A204.1 (cell line): ENCODE measurements at regions not wholly inside any gene's neighbourhood (a gene's known extent, or its start where the extent isn't known, plus 50 kb on each side); places are given as distances from the start of the nearest gene placed in this dataset.
"Not testable (repeated sequence)": the region's sequence is repeated elsewhere in the genome, so short reads cannot be mapped to it uniquely, and the experiment has no call there.

Source experiments
- FAIRE-seq: peaks from 2 replicates; lab custom pipeline; 2012; peaks lifted over from hg19 to GRCh38; lab: Jason Lieb, UNC

GRCh38 chr2:147006736-147007141 is 838.1 kb upstream of the ACVR2A start:
- FAIRE-seq, result no peak

GRCh38 chr2:147003081-147003480 is 841.7 kb upstream of the ACVR2A start:
- no peak for FAIRE-seq

DNA sequence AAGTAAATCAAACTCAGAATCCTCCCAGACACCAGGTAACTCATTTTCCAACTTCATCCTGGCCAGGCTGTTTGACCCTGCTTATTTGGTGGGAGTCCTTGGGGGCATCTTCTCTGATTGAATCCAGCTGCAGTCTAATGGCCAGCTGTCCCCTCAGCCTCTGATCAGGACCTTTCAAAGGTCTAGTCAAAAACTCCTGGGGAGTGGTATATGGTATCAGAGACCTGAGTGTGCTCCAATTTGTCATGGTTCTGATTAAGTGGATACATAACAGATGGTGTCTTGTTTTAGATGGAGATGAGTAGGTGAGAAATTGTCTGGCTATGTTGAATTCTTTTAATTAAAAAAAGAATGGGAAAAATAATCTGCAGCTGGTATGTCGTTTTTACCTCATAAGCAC is 842.6 kb upstream of the ACVR2A start:
- no peak for FAIRE-seq

- FAIRE-seq, result no peak
Measured at GRCh38 chr2:147001061-147001460, 843.8 kb upstream of the ACVR2A start.

GRCh38 chr2:147000151-147000550 is 844.7 kb upstream of the ACVR2A start:
- not testable (repeated sequence) for FAIRE-seq

GRCh38 chr2:146997945-146998344 is 846.9 kb upstream of the ACVR2A start:
- FAIRE-seq, result no peak

DNA sequence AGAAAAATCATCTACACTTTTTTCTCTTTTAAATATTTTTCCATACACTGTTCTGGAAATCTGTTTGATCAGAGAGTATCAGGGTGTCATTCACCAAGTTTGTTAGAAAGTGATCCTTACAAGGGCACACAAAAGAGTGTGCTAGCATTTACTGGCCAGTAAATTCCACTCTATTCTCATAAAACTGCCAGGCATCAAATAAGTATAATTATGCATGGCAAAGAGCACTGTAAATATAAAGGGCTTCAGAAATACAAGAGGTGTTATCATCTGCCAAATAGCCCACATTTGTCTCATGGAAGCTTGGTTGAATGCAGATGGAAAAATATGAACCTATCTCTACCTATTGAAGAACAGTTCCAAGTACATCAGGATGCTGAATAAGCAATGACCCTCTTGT is 847.3 kb upstream of the ACVR2A start:
- FAIRE-seq, result no peak

DNA sequence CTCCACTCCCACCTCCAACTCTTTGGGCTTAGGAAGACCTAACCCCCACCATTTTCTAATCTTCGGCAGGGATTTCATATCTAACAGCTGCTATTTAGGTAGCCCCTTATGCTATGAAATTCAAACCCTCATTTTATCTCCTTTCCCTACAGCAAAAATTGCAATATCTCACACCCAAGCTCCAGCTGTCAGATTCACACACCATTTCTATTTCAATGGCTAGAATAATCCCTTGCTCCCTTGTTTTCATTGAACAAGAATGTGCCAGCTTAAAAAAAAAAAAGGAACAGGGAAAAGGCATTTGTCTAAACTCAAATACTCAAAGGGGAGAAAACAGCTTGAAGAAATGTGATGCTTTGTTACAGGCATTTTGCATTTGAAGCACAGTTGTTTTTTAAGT is 850.6 kb upstream of the ACVR2A start:
- no peak for FAIRE-seq

DNA sequence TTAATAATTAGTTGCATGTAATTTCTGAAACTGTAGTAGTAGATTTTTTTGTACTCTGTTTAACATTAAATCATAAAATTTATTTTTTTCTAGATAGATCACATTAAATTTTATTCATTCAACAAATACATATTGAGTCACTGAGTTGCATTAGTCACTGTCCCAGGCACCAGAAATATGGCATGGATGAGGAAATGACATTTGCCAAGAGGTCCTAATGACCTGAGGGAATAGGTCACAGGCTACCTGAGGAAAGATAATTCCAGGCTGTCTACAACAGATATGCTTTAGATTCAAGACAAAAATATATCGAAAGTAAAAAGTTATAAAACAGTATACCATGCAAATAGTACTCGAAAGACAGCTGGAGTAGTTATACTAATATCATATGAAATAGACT is 852.4 kb upstream of the ACVR2A start:
- no peak for FAIRE-seq

DNA sequence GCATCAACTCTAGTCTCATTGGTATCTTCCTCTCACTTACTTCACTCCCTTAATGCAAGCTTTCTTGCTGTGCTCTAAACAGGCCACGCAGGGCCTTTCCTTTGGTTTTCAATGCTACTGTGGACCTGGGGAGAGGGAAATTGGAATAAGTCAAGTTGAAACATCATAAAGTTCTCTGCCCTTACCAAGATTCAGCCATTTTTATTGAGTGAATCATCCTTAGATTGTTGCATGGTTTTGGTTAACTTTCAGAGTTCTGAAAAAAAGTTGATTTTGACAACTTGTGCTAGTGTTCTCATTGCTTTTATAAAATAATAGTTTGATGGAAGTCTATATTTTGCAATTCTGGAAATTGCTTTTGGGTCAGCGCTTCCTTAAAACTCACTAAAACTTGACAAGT is 852.8 kb upstream of the ACVR2A start:
- FAIRE-seq, result no peak

DNA sequence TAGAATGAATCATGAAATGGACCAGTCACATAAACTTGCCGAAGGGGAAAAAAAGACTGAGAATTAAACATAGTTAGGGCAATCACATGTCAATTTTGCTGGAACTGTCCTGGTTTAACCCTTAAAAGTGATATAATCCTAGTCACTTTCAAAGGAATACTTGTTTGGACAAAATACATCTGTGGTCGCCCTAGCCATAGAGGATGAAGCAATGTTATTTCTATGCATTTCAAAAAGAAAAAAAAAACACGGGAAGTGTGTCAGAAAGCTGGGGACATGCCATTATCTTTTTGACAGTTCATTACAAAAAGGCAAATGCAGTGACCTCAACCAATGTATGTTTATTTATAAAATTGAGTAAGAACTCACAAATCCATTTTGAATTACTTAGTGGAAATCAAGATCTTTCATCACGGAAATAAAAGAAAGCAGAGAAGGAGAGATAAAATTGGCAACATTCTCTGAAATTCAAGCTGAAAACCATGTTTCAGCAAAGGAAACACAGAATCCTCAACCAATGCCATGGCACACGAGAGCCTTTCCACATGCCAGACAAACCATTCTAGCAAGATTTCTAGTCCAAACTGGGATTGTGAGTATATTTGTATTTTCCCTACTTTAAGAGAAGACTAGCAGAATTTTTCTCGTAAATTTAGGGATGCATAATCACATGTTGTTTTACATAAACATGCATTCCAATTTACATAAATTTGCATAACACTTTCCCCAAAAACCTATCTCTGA is 854.3 kb upstream of the ACVR2A start:
- FAIRE-seq, result no peak

GRCh38 chr2:146989741-146990140 is 855.1 kb upstream of the ACVR2A start:
- FAIRE-seq, result no peak

- FAIRE-seq, result no peak
Measured at GRCh38 chr2:146987996-146988395, 856.8 kb upstream of the ACVR2A start.

DNA sequence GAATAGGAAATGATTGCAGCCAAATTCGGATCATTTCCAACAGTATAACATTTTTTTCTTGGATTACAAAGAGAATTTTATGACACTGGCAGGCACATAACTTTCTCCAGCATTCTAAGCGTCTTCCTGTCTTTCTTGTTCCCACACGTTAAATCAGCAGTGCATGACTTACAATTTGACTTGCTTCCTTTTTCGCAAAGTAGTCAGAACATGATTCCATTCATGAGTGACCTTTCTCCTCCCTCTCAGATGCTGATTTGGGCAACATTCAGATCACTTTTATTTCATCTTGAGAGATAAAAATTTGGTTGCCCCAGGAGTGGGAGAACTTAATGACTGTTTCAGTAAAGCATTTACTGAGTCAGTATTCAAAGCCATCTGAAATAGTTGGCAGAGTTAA is 858.7 kb upstream of the ACVR2A start:
- no peak for FAIRE-seq

DNA sequence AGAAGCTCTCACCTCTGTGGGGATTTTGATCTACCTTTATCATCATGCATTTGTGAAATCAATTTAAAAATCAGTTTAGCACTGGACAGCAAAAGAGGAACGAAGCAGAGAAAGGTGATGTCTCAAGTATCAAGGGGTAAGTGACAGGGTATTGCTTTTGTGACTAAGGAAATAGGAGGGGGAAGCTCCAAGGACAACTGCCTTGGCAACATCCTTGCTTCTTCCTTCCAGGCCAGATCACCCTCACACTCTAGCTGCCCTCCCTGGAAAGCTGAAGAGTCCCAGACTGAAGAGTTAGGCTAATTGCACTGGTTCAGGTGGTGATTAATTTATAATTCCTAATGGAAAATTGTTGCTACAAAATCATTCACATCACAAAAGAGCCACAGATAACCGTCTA is 859.1 kb upstream of the ACVR2A start:
- FAIRE-seq, result no peak

DNA sequence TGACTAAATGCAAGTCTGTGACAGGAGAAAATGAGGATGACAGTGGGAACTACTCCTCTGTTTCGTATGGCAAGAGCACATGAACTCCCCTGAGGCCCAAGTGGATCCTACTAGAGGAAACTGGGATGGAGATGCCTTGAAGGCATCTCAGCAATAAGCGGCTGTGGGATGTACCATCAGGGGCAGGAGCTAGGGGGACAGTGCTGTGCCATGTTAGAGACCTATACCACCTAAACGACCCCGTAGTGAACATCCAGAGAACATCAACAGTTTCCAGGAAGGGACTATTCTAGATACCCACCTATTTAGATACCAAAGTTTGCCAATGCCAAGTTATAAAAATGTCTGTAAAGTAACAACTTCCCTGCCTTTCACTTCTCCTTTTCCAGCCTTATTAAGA is 860.8 kb upstream of the ACVR2A start:
- no peak for FAIRE-seq

- FAIRE-seq, result no peak
Measured at GRCh38 chr2:146982393-146982846, 862.4 kb upstream of the ACVR2A start.

GRCh38 chr2:146981921-146982320 is 862.9 kb upstream of the ACVR2A start:
- FAIRE-seq, result no peak

DNA sequence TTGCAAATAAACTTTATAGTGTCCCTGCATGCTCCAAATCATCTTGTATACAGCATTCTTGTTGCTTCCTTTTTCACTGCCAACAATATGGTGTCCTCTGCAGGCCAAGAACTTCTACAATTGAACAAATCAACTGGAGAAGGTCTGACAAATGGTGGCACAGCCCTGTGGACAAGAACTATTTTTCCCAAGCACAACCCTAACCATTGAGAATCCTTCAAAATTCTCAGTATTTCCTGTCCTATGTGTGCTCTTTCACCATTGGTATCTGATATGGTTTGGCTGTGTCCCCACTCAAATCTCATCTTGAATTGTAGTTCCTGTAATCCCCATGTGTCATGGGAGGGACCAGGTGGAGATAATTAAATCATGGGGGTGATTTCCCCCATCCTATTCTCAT is 865.1 kb upstream of the ACVR2A start:
- no peak for FAIRE-seq

- no peak for FAIRE-seq
Measured at GRCh38 chr2:146978577-146979555, 866.0 kb upstream of the ACVR2A start.

DNA sequence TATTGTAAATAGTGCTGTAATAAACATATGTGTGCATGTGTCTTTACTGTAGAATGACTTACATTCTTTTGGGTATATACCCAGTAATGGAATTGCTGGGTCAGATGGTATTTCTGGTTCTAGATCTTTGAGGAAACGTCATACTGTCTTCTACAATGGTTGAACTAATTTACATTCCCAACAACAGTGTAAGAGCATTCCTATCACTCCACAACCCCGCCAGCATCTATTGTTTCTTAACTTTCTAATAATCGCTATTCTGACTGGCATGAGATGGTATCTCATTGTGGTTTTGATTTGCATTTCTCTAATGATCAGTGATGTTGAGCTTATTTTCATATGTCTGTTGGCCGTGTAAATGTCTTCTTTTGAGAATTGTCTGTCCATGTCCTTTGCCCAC is 873.8 kb upstream of the ACVR2A start:
- not testable (repeated sequence) for FAIRE-seq

- not testable (repeated sequence) for FAIRE-seq
Measured at GRCh38 chr2:146969703-146970102, 875.1 kb upstream of the ACVR2A start.

GRCh38 chr2:146964494-146964893 is 880.3 kb upstream of the ACVR2A start:
- no peak for FAIRE-seq
